ENCODE measurements at regions not wholly inside any gene's neighbourhood (a gene's known extent, or its start where the extent isn't known, plus 50 kb on each side); places are given as distances from the start of the nearest gene placed in this dataset.

DNA sequence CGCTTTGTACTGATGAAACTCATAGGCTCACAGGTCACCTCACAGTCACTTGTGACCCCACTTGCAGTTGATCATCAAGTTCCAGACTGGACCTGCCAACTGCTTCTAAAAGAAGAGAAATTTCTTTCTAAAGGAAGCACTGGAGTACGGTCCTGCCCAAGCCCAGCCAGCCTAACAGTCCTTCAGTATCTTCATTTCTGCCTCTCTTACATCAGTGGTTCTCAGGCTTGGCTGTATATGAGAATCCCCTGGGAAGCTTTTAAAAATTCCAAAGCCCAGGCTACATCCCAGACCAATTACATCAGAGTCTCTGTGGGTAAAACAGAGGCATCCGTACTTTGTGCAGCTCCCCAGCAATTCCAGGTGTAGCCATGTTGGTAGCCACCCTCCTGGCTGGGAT is 282.1 kb downstream of the NFIB start:
- DNase-seq: no peak

GRCh38 chr9:14031060-14031414 is 282.9 kb downstream of the NFIB start:
- DNase-seq: no peak

GRCh38 chr9:14030375-14031059 is 283.4 kb downstream of the NFIB start:
- DNase-seq: no peak

GRCh38 chr9:14029806-14030374 is 284.1 kb downstream of the NFIB start:
- no peak for DNase-seq

GRCh38 chr9:14027116-14027800 is 286.7 kb downstream of the NFIB start:
- DNase-seq: no peak

DNA sequence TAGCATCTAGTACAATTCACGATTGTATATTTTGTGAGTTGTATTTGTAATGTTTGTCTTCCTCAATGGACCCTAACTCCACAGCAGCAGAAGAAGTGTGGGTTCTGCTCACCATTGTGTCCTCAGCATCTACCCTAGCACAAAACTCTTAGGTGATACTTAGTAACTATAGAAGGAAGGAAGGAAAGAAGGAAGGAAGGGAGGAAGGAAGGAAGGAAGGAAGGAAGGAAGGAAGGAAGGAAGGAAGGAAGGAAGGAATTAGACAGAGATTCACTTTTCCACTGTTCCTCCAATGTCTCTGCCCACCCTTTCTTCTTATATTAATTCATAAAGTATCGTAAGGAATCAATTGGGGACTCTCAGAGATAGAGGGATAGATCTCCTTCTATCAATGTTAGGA is 288.2 kb downstream of the NFIB start:
- DNase-seq: no peak

GRCh38 chr9:14023285-14023684 is 290.7 kb downstream of the NFIB start:
- DNase-seq: no peak

GRCh38 chr9:14021871-14022525 is 291.9 kb downstream of the NFIB start:
- no peak for DNase-seq

GRCh38 chr9:14018081-14018480 is 295.9 kb downstream of the NFIB start:
- DNase-seq: no peak

DNA sequence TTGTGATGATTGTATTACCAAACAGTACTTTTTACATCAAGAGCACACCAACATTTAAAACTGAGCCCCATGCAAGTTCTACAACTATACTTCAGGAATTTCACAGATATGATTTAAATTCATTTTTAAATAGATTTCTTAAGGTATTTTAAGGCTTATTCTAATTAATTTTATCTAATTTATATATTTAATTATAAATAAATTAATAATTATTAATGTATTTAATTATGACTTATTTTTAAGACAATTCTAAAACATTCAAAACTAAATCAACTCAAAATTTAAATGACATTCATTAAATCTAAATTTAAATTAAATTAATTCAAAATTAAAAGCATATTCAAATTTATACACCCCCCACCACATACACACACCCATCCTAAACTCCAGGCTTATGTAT is 299.2 kb downstream of the NFIB start:
- DNase-seq: no peak

DNA sequence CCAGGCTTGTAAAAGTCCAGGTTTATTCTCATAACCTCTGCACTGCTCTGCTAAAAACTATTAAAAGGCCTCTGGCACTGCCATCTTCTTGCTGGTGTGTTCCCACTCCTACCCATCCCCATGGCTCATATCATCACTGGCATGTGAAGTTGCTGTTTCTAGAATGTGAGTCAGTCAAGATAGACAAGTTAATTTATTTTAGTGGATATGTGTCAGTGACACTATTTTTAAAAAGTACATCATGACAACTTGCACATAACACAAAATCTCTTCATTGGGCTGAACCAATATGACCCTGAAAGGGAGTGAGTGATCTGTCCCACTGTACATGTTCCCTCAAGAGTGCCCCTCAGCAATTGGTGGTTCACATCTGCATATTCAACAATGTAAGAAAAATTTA is 299.7 kb downstream of the NFIB start:
- no peak for DNase-seq

DNA sequence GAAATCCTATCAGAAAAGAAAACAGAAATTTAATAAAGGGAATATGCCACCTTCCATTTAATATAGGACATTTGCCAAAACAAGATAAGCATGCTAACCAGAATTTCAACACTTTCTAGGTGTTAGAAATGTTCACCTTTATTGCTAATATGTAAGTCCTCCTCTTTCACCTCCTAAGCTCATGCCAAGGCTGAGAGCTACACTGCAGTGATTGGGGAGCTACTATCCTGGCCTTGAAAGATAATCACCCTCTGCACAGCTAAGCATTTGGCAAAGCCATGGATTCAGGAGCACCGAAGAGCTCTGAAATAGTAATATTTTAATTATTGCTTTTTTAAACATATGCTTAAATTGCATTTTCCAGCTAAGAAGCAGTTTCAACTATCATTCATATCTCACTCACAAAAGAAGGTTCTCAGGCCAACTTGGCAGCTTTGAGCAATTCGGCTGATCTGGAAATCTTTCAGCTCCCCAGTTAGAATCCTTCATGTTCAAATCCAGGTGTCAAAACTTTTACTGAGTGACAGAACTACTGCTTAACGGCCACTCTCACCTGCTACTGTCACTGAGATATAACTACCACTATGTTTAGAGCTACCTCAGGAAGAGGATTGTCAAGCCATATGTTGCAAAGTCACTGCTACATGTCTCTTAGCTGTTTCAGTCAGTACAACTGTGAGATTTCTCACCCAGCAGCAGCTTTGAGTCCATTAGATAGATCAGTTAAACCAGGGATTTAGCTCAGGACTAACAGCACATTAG is 302.0 kb downstream of the NFIB start:
- DNase-seq: no peak

DNA sequence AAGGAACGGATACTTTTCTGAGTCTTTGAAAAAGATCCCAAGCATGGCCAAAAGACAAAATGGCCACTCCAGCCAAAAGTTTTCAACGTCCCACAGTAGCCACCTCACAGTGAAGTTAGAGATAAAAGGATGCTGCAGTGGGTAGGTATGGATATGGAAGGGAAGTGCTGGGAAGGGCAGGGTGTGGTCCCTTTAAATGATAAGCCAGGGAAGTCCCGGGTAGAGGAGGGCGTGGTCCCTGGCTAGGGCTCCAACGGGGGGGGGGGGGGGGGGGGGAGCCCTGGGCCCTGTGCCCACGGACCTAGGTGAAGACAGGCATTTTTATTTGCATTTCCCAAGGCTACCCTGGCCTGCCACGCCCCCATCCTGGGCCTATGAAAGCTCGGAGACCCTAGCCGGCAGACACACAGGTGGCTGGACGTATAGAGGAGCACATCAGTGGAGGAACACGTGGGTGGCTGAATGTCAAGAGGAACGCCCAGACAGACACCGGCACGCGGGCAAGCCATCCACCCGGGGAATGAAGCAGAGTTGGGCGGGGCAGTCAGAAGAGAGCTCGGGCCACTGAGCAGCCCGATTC is 306.7 kb downstream of the NFIB start:
- DNase-seq: no peak

GRCh38 chr9:14006386-14007187 is 307.4 kb downstream of the NFIB start:
- no peak for DNase-seq

GRCh38 chr9:14004110-14004509 is 309.8 kb downstream of the NFIB start:
- DNase-seq: no peak

DNA sequence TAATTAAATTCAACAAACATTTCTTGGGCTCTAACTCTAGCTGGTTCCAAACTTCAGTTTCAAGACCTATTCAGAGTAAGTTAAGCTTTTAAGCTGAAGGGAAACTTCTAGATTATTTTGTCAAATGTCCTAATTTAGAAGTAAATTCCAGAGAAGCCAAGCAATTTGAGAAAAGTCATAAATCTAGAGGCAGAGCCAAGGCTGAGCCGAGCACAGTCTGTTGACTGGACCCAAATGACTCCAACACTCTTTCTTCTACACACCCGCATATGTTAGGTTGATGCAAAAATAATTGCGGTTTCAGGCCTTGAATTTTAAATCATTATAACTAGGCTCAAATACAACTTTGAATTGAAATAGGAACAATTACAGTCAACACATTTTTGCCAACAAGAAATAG is 319.7 kb downstream of the NFIB start:
- DNase-seq: no peak

DNA sequence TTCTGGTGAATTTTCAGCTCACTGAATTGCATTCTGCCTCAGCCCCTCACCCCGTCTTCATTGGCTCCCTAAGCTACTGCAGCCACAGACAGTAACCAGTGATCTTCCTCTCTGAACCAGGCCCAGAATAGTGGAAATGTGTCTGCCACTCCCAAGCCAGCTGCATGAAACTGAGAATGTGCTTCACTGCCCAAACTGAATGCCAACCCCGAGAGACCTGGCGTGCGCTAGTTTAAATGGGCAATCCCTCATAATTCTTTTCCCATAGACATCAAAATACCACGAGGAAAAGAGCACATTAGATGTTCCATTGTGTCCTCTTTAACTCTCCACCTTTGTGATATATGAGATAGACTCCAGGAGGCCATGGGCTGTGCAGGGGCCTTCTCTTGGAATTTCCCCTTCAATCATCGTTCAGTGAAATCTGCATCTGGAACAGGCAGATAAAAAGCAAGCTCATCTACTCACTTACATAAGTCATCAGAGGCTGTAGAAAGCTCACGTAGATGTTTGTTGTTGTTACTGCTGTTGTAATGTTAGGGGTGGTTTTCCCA is 320.2 kb downstream of the NFIB start:
- DNase-seq: no peak

GRCh38 chr9:13992138-13993088 is 321.5 kb downstream of the NFIB start:
- no peak for DNase-seq

- DNase-seq: no peak
These were observed 322.5 kb downstream of the NFIB start for GRCh38 chr9:13991395-13991794.

DNA sequence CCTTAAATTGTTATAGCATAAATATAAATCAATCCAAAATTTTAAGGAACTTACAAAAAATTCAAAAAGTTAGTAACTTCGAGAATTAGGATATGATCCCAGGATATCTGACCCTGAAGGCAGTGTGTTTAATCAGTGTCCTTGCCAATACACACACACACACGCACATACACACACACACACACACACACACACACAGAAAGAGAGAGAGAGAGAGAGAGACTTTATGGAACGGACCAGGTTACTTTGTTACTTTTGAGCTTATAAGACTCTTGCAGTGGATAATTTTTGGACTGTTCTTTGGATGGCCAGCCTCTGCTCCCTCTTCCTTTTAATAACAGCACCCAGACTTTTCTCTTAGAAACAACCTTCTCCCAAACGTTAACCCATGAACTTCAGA is 322.9 kb downstream of the NFIB start:
- DNase-seq: no peak

Measured in T1000 (cell line).